RPMI8226 (cell line): ENCODE measurements at regions not wholly inside any gene's neighbourhood (a gene's known extent, or its start where the extent isn't known, plus 50 kb on each side); places are given as distances from the start of the nearest gene placed in this dataset.
"Not testable (repeated sequence)": the region's sequence is repeated elsewhere in the genome, so short reads cannot be mapped to it uniquely, and the experiment has no call there.

Experiments used
- DNase-seq: peaks from one replicate; pipeline ENCODE4 v3.0.0-alpha.2; 2015

DNA sequence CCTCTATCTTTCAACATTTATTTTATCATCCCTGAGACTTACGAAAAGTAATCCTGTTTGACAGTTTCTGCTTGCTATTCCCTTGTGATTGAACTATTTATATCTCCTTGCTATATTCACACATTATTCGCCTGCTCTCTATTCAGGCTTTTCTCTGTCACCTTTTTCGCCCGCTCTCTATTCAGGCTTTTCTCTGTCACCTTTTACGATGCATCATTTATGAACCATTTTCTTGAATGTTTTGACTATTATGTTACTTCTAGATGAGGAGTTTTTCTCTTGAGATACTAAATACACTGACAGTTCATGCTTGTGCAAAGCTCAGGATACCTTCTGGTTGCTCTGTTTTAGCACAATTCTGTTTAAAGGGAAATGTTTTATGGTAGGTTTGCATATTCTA, 143.3 kb upstream of the VSTM2A start:
- no peak for DNase-seq

DNA sequence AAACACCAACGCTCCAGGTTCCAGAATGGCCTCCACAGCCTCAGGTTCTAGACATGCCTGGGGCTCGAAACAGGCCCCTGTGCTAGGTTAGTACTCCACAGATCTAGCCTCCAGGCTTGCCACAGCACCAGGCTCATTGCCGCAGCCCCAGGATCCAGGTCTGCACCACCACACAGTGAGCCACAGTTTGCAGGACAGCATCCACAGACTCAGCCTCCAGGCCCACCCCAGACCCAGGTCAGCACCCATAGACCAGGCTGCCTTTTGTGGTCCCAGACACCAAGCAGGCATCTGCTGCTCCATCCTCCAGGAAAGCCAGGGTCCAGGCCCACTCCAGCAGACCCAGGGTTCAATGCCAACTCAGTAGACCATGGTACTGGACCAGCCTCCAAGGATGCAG, 132.3 kb upstream of the VSTM2A start:
- no peak for DNase-seq

DNA sequence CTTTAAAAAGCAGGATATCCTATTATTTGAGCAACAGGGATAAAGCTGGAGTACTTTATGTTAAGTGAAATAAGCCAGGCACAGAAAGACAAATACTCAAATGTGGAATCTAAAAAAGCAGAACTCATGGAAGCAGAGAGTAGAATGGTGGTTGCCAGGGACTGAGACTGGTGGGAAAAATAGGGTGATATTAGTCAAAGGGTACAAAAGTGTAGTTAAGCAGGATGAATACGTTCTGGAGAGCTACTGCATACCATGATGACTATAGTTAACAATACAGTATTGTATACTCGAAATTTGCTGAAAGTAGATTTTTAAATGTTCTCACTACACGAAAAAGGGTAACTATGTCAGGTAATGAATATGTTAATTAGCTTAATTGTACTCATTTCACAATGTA, 125.5 kb upstream of the VSTM2A start:
- no peak for DNase-seq

- DNase-seq: no peak
Measured at GRCh38 chr7:54419209-54419608, 123.0 kb upstream of the VSTM2A start.

GRCh38 chr7:54426406-54426805, 115.8 kb upstream of the VSTM2A start:
- DNase-seq: peak; percentile 27

DNA sequence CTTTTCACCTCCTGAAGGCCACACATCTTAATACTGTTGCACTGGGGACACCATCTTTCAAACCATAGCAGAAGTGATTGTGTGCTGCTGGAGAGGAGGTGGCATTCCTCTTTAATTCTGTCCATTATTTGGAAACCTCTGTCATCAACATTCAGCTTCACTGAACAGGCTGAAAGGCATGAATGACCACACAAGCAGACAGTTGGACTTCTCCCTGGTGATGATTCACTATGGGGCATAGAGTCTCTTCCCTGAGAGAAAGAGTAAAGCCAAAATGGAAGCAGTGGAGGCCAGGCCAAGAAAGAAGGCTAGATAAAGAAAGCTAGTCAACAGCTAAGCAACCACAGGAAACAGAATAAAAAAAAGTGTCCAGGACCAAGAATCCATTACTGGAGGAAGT, 113.1 kb upstream of the VSTM2A start:
- no peak for DNase-seq

- DNase-seq: no peak
Measured at GRCh38 chr7:54439391-54439790, 102.8 kb upstream of the VSTM2A start.

- not testable (repeated sequence) for DNase-seq
Measured at GRCh38 chr7:54444046-54444686, 98.0 kb upstream of the VSTM2A start.

- not testable (repeated sequence) for DNase-seq
Measured at GRCh38 chr7:54453168-54453567, 89.0 kb upstream of the VSTM2A start.

DNA sequence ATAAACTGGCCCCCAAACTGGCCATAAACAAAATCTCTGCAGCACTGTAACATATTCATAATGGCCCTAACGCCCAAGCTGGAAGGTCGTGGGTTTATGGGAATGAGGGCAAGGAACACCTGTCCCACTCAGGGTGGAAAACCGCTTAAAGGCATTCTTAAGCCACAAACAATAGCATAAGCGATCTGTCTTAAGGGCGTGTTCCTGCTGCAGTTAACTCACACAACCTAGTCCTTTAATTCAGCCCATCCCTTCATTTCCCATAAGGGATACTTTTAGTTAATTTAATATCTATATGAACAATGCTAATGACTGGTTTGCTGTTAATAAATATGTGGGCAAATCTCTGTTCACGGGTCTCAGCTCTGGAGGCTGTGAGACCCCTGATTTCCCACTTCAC, 87.5 kb upstream of the VSTM2A start:
- DNase-seq: not testable (repeated sequence)

DNA sequence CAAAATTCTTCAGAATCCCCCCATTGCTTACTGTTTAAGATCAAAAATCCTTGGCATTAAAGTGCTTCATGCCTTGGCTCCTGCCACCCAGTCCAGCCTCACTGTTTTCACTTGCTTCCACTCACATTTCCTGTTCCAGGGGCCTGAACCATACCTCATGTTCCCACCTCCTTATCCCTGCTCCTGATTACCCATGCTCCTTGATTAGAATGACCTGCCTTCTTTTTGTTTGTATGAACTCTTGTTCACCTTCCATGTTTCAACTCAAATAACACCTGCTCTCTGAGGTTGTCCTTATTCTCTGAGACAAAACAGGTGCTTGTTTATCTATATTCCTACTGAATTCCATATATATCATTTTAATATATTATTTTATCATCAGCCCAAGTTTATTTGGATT, 77.1 kb upstream of the VSTM2A start:
- no peak for DNase-seq

DNA sequence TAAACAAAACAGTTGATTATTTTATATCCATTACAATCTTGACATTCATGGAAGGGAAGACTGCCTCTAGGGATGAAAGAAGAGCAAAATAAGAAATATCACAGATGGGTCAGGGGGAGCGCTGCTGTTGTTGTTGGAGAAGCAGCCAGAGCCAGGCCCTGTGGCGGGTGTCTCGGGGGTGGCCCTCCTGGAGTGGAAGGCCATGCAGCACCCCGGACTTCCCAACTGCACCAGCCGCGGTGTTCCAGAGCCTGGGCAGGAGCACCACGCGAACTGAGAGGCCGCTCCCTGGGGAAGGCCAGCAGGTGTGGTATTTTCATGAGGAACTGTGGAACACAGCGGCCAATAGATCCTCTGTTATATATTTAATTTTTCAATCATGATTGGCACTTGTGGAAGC, 72.4 kb upstream of the VSTM2A start:
- DNase-seq: no peak

- no peak for DNase-seq
Measured at GRCh38 chr7:54476609-54477008, 65.6 kb upstream of the VSTM2A start.

DNA sequence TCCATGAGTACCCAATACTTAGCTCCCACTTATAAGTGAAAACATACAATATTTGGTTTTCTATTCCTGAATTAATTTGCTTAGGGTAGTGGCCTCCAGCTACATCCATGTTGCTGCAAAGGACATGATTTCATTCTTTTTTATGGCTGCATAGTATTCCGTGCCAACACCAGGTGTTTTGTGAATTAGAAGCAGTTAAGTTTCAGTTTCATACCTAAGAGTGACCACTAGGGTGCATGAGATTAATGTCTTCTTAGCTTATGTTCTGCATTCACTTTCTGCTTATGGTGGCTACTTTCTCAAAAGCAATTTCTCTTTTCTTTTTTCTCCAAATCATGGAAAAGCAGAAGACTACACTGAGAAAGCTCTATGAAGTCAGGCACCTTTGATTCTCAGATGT, 65.1 kb upstream of the VSTM2A start:
- DNase-seq: no peak

DNA sequence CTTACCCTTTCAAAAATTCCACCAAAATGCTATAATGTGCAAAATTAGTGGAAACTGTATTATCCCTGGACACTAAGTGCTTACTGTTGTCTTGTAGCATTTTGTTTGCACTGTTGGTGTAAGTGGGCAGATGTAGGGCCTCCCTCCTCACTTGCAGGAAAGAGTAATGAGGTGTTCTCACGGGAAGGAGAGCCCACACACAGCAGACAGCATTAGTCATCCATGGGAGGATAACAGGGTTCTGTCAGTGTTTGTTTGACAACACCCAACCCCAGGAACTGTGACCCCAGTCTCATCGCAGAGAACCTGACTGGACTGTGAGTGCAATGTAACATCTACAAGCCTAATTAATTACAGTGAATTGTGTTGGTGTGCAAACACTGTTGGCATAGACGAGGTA, 58.7 kb upstream of the VSTM2A start:
- no peak for DNase-seq

DNA sequence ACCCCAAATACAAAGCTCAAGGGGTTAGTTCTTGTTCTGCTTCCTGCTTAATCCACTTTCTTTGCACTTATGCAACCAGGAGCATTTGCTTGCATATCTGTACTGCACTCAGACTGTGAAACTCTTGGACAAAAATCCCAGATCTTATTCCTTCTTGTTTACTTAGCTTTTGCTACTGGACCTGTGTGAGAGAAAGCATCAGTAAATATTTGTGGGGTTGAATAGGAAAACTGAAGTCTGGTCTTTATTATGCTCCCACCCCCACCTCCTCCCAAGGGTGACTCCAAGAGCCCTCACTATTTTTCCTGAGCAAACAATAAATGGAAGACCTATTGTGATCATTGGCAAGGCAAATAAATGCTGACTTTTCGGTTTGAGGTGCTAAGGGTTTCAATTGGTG, 57.1 kb upstream of the VSTM2A start:
- no peak for DNase-seq
